ENCODE measurements at regions not wholly inside any gene's neighbourhood (a gene's known extent, or its start where the extent isn't known, plus 50 kb on each side); places are given as distances from the start of the nearest gene placed in this dataset.

- no peak for TF ChIP-seq POLR2A (IDR thresholded peaks at IDR 0.05)
- no peak for TF ChIP-seq CTCF (IDR thresholded peaks at IDR 0.05)
These were observed 116.5 kb upstream of the LRRC7 start for GRCh38 chr1:69451196-69451595.
